ENCODE measurements at regions not wholly inside any gene's neighbourhood (a gene's known extent, or its start where the extent isn't known, plus 50 kb on each side); places are given as distances from the start of the nearest gene placed in this dataset.
A peak's percentile ranks its signal among the peaks of the same experiment; 100 is the strongest.

GRCh38 chr18:22604986-22605421, 187.3 kb upstream of the CTAGE1 start:
- Histone ChIP-seq H3K27me3 (no peaks in the 10 kb centered on the region), H3K9me3 (no peaks in the 10 kb centered on the region), H3K36me3 (no peaks in the 10 kb centered on the region), H3K27ac (peak overlapping the region; percentile 39 to 69 (median 52)), H3K4me3 (no peak overlapping the region), H3K4me1 (peaks cover 0 to 6% (median 0%) of the 10 kb centered on the region in 3 donors)
- TF ChIP-seq CTCF (IDR thresholded peaks at IDR 0.05), result no peak
- peak in 3 of 4 donors; percentile 5 to 52 (median 31) for ATAC-seq
- FAIRE-seq, result no peak
- WGBS, 2 donors, result 29 to 38% methylated on average over 3 of the region's 3 CpGs
- intact Hi-C loops (cut with DNase I), result loop anchor here in 1 of 3 donors (10.0 kb wide), 1 partner anchor 90 kb away; no protein-coding TSS in a partner anchor
- peak in 3 of 6 donors; percentile 21 to 42 (median 37) for DNase-seq

- peaks cover 0 to 6% (median 0%) of the 10 kb centered on the region in 3 donors for H3K4me1 ChIP-seq
- DNase-seq (no peak), FAIRE-seq (no peak), ATAC-seq (no peak)
- H3K27ac ChIP-seq, result no peak overlapping the region
- intact Hi-C loops (cut with DNase I), result loop anchor here in 1 of 3 donors (10.0 kb wide), 1 partner anchor 89 kb away; no protein-coding TSS in a partner anchor
- no peaks in the 10 kb centered on the region for H3K9me3 ChIP-seq
- no peak overlapping the region for H3K4me3 ChIP-seq
- no peaks in the 10 kb centered on the region for H3K36me3 ChIP-seq
- TF ChIP-seq CTCF (IDR thresholded peaks at IDR 0.05), result no peak
- 62 to 71% methylated on average over 4 of the region's 4 CpGs for WGBS, 2 donors
- H3K27me3 ChIP-seq, result no peaks in the 10 kb centered on the region
Observed at GRCh38 chr18:22605736-22606135, 188.0 kb upstream of the CTAGE1 start.

GRCh38 chr18:22606563-22607283, 189.0 kb upstream of the CTAGE1 start:
- ATAC-seq (peak in 2 of 4 donors; percentile 6 to 27), DNase-seq (no peak), FAIRE-seq (no peak)
- 81 to 82% methylated on average over 7 of the region's 7 CpGs for WGBS, 2 donors
- Histone ChIP-seq H3K4me1 (peaks cover 0 to 6% (median 0%) of the 10 kb centered on the region in 3 donors), H3K27ac (no peak overlapping the region), H3K27me3 (no peaks in the 10 kb centered on the region), H3K36me3 (no peaks in the 10 kb centered on the region), H3K9me3 (no peaks in the 10 kb centered on the region), H3K4me3 (no peak overlapping the region)
- no peak for TF ChIP-seq CTCF (IDR thresholded peaks at IDR 0.05)
- intact Hi-C loops (cut with DNase I), result loop anchor here in 1 of 3 donors (10.0 kb wide), 1 partner anchor 88 kb away; no protein-coding TSS in a partner anchor

- Histone ChIP-seq H3K4me1 (peaks cover 0 to 6% (median 0%) of the 10 kb centered on the region in 3 donors), H3K9me3 (no peaks in the 10 kb centered on the region), H3K27ac (no peak overlapping the region), H3K4me3 (no peak overlapping the region), H3K36me3 (no peaks in the 10 kb centered on the region), H3K27me3 (no peaks in the 10 kb centered on the region)
- 86 to 88% methylated on average over 6 of the region's 6 CpGs for WGBS, 2 donors
- no peak for TF ChIP-seq CTCF (IDR thresholded peaks at IDR 0.05)
- ATAC-seq (no peak), DNase-seq (no peak), FAIRE-seq (no peak)
- intact Hi-C loops (cut with DNase I), result loop anchor here in 1 of 3 donors (10.0 kb wide), 1 partner anchor 88 kb away; no protein-coding TSS in a partner anchor
Observed at GRCh38 chr18:22607284-22607635, 189.5 kb upstream of the CTAGE1 start.

- H3K27me3 ChIP-seq, result peaks cover 0 to 3% (median 0%) of the 10 kb centered on the region in 4 donors
- no peak for ATAC-seq
- TF ChIP-seq CTCF (IDR thresholded peaks at IDR 0.05), result no peak
- peak overlapping the region in 2 of 4 donors; percentile 36 to 42 for H3K27ac ChIP-seq
- WGBS, 2 donors, result 27% methylated on average over 1 of the region's 1 CpG
- H3K9me3 ChIP-seq, result no peaks in the 10 kb centered on the region
- DNase-seq, result no peak
- H3K4me3 ChIP-seq, result no peak overlapping the region
- H3K4me1 ChIP-seq, result peaks cover 0 to 9% (median 0%) of the 10 kb centered on the region in 3 donors
- FAIRE-seq, result no peak
- no peaks in the 10 kb centered on the region for H3K36me3 ChIP-seq
- intact Hi-C loops (cut with DNase I), result loop anchor here in 1 of 3 donors (10.0 kb wide), 1 partner anchor 86 kb away; no protein-coding TSS in a partner anchor
Observed at GRCh38 chr18:22608847-22609246, 191.1 kb upstream of the CTAGE1 start.
